ENCODE measurements at regions not wholly inside any gene's neighbourhood (a gene's known extent, or its start where the extent isn't known, plus 50 kb on each side); places are given as distances from the start of the nearest gene placed in this dataset.

DNA sequence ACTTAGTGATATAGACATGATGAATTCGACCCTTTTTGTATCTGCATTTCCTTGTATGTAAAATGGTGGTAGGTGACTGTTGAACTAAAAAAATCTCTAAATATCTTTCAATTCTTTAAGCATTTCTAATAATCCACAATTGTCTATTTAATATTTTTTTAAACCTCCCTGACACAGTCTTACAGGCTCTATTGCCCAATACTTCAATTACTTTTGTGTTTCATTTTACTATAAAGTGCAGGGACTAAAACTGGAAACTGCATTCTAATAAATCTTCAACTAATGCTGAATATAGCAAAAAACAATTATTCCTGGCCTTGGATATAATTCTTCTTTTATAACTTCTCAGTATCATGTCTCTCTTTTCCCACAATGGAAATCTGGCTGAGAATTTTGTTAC, 202.7 kb upstream of the PIK3R1 start:
- no peak for ATAC-seq (replicated peaks)
- Mint-ChIP-seq H3K27me3 (peaks cover 0 to 7% of the 10 kb centered on the region in 2 donors), H3K9me3 (no peaks in the 10 kb centered on the region), H3K36me3 (no peaks in the 10 kb centered on the region), H3K27ac (no peak overlapping the region), H3K4me1 (peaks cover 3 to 6% of the 10 kb centered on the region in 2 donors), H3K4me3 (no peak overlapping the region)
- no peak for DNase-seq

DNA sequence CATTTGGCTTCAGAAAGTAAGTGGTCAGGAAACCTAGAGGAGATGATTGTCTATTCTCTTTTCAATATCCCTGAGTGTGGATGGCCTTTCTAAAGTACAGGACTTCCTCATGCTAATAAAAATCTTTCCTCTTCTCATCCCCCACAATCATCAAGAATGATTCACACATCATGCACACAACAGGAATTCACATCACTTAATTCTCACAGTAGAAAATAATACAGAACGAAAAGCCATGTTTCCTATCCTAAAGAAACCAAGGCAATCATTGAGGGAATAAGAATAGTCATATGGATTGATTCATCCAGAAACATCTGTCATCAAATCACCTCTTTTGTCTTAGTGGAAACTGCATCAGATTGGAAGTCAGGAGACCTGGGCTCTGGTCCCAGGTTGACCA, 203.1 kb upstream of the PIK3R1 start:
- peaks cover 3 to 6% of the 10 kb centered on the region in 2 donors for H3K4me1 Mint-ChIP-seq
- DNase-seq (no peak), ATAC-seq (replicated peaks) (no peak)
- peaks cover 0 to 7% of the 10 kb centered on the region in 2 donors for H3K27me3 Mint-ChIP-seq
- no peak overlapping the region for H3K27ac Mint-ChIP-seq
- H3K9me3 Mint-ChIP-seq: no peaks in the 10 kb centered on the region
- H3K4me3 Mint-ChIP-seq: no peak overlapping the region
- no peaks in the 10 kb centered on the region for H3K36me3 Mint-ChIP-seq

DNA sequence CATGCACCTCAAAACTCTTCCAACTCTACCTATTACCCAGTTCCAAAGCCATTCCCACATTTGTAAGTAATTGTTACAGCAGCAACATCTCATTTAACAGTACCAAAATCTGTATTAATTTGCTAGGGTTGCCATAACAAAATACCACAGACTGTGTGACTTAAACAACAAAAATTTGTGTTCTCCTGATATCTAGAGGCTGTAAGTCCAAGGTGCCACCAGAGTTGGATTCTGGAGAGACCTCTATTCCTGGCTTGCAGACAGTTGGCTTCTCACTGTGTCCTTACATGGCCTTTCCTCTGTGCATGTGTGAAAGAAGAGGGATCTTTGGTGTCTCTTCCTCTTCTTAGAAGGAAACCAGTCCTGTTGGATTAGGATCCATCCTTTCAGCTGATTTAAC, 203.8 kb upstream of the PIK3R1 start:
- Mint-ChIP-seq H3K4me1 (peaks cover 3 to 6% of the 10 kb centered on the region in 2 donors), H3K27ac (no peak overlapping the region), H3K36me3 (no peaks in the 10 kb centered on the region), H3K4me3 (no peak overlapping the region), H3K9me3 (no peaks in the 10 kb centered on the region), H3K27me3 (peaks cover 0 to 7% of the 10 kb centered on the region in 2 donors)
- ATAC-seq (replicated peaks) (no peak), DNase-seq (no peak)

DNA sequence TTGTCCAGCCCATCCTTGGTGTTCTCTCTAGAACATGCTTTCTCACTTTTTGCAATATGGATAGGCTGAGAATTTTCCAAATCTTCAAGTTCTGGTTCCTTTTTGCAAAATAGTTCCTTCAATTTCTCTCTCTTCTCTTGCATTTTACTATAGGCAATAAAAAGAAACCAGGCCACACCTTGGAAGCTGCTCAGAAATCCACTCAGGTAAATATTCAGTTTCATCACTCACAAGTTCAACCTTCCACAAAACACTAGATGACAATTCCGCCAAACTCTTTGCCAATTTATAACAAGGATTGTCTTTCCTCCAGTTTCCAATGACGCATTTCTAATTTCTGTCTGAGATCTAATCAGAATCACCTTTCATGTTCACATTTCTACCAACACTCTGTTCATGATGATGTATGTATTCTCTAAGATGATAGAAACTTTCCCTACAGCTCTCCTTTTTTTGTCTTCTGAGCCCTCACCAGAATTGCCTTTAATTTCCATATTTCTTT, 204.2 kb upstream of the PIK3R1 start:
- no peaks in the 10 kb centered on the region for H3K9me3 Mint-ChIP-seq
- ATAC-seq (replicated peaks) (no peak), DNase-seq (no peak)
- H3K27me3 Mint-ChIP-seq: peaks cover 0 to 7% of the 10 kb centered on the region in 2 donors
- H3K4me1 Mint-ChIP-seq: peaks cover 3 to 6% of the 10 kb centered on the region in 2 donors
- no peaks in the 10 kb centered on the region for H3K36me3 Mint-ChIP-seq
- H3K27ac Mint-ChIP-seq: no peak overlapping the region
- no peak overlapping the region for H3K4me3 Mint-ChIP-seq

DNA sequence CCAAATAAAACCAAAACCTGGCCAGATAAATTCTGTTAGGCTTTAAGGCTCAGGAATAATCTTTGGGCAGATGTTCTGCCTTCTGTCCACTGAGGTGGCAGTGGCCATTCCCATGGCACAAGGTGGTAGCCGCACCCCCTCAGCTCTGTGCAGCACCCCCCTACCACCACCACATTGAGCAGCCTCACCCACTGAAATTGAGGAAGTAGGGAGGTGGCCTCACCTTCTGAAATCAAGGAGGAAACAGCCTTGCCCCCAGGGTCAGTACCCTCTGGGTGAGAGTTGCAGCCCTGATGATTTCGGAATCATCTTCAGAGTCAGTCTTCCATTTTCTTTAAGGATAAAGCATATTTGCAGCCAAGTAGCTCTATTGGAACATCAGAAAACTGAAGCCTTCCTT, 204.8 kb upstream of the PIK3R1 start:
- Mint-ChIP-seq H3K4me3 (no peak overlapping the region), H3K4me1 (peaks cover 3 to 6% of the 10 kb centered on the region in 2 donors), H3K9me3 (no peaks in the 10 kb centered on the region), H3K36me3 (no peaks in the 10 kb centered on the region), H3K27ac (no peak overlapping the region), H3K27me3 (peaks cover 0 to 7% of the 10 kb centered on the region in 2 donors)
- ATAC-seq (replicated peaks): no peak
- DNase-seq: no peak

DNA sequence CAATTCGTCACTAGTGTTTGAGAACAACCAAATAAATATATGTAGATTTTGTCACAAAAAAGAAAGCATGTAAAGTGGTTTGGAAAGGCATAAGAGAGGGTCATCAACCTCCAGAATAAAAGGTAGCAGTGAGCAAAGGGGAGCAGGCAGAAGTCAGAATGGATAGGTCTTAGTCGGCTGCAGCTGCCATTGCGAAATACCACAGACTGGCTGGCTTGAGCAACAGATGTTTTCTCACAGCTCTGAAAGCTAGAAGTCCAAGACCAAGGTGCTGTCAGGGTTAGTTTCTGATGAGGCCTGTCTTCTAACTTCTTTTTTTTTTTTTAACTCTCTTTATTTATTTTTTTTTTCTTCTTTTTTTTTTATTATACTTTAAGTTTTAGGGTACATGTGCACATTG, 208.1 kb upstream of the PIK3R1 start:
- Mint-ChIP-seq H3K36me3 (no peaks in the 10 kb centered on the region), H3K27me3 (peaks cover 0 to 7% of the 10 kb centered on the region in 2 donors), H3K9me3 (no peaks in the 10 kb centered on the region), H3K4me3 (no peak overlapping the region), H3K27ac (no peak overlapping the region), H3K4me1 (no peaks in the 10 kb centered on the region)
- DNase-seq (no peak), ATAC-seq (replicated peaks) (no peak)

DNA sequence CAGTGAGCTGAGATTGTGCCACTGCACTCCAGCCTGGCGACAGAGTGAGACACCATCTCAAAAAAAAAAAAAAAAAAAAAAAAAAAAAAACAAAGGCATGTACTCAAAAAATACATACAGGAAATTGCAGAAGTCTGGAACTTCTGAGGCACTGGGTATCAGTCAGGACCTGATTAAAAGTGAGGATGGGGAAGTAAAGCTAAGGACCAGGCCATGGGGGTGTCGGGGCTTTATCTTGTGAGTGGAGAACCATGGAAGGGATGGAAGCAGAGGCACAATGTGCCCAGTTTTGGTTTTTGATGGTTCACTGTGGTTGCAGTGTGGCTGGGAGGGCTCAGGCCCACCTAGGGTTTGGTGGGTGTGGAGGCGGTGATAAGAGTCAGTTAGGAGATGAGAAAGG, 212.7 kb upstream of the PIK3R1 start:
- Mint-ChIP-seq H3K9me3 (no peaks in the 10 kb centered on the region), H3K27ac (peak overlapping the region; percentile 27), H3K27me3 (no peaks in the 10 kb centered on the region), H3K36me3 (no peaks in the 10 kb centered on the region), H3K4me3 (no peak overlapping the region), H3K4me1 (no peaks in the 10 kb centered on the region)
- DNase-seq (no peak), ATAC-seq (replicated peaks) (no peak)

DNA sequence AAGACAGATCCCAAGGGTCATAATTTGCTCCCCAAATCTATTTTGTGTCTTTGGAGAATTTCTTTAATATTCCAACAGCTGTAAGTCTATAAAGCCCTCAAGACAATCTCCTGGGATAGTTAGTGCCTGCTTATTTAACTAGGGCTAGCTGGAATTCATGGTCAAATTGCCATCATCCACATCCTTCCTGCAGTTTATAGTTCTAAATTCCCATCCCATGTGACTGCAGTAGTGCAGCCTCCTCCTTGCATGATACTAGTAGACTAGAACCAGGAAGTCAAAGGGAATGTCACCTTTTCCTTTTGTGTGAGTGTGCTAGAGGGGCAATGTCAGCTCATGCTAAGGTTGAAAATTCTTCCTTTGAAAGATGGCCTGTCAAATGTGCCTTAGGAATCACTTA, 214.8 kb upstream of the PIK3R1 start:
- no peaks in the 10 kb centered on the region for H3K4me1 Mint-ChIP-seq
- DNase-seq: no peak
- no peak overlapping the region for H3K27ac Mint-ChIP-seq
- no peaks in the 10 kb centered on the region for H3K27me3 Mint-ChIP-seq
- H3K9me3 Mint-ChIP-seq: no peaks in the 10 kb centered on the region
- ATAC-seq (replicated peaks): no peak
- H3K4me3 Mint-ChIP-seq: no peak overlapping the region
- no peaks in the 10 kb centered on the region for H3K36me3 Mint-ChIP-seq

DNA sequence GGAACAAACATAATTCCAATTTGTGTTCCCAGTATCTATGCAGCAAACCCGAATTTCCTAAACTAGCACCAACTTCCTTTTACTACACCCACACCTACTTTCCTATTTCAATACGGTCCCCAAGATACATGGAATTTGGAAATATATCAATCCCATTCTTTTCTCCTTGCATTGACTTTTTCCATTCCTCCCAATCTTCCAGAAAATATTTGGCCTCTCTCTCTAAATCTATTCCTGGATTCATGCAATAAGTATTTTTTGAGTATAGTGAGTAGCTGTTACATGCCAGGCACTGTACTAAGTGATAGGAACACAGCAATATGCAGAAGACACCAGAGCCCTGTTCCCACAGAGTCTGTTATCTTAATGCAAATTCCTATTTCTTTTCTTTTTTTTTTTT, 216.2 kb upstream of the PIK3R1 start:
- H3K27me3 Mint-ChIP-seq: peaks cover 0 to under 1% of the 10 kb centered on the region in 2 donors
- DNase-seq (no peak), ATAC-seq (replicated peaks) (no peak)
- no peaks in the 10 kb centered on the region for H3K4me1 Mint-ChIP-seq
- no peaks in the 10 kb centered on the region for H3K36me3 Mint-ChIP-seq
- H3K4me3 Mint-ChIP-seq: no peak overlapping the region
- H3K9me3 Mint-ChIP-seq: no peaks in the 10 kb centered on the region
- H3K27ac Mint-ChIP-seq: no peak overlapping the region

DNA sequence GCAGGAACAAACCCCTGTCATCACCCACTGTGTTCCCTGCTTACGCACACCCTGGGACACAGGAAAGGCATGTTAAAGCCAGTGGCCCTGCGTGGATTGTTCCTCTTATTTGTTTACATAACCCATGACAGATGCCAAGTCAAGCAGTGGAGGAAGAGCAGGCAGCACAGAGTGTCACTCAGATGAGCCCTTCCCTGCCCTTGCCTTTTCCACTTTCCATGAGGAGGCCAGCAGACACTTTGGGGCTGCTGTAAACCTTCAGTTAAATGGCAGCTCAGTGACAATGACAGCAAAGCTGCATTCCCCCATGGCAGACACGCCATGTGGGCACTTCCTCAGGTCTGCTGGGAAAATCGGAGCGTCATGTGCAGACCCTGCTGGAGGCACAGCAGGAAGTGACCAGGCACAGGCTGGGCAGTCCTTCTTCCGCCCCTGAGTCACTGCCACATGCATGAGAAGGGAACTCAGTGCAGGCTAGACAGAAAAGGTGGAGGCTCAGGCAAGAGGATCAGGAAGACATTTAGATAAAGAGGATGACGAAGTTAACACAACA, 216.8 kb upstream of the PIK3R1 start:
- no peak for ATAC-seq (replicated peaks)
- Mint-ChIP-seq H3K36me3 (no peaks in the 10 kb centered on the region), H3K4me1 (no peaks in the 10 kb centered on the region), H3K27ac (no peak overlapping the region), H3K9me3 (no peaks in the 10 kb centered on the region), H3K4me3 (no peak overlapping the region), H3K27me3 (peaks cover 4 to 7% of the 10 kb centered on the region in 2 donors)
- no peak for DNase-seq

DNA sequence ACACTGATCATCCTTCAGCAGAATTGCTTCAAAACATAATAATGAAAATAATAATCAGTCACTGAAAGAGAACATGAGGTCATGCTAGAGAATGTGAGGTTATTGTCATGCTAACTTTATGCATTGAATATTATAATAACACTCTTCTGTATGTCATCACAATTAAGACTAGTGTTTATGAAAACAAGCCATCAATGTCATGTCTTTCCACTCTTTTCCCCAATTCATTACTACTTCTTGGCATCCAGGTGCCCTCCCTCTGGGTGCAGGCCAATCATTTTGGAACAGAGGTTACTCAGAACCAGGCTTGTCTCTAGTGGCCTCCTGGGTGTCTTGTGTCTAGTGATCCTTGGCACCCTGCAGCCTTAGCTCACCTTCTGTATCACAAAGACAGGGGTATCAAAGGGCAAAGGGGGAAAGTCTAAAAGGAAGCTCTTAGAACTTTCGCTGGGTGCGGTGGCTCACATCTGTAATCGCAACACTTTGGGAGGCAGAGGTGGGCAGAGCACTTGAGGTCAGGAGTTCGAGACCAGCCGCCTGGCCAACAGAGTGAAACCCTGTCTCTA, 217.6 kb upstream of the PIK3R1 start:
- Mint-ChIP-seq H3K4me1 (no peaks in the 10 kb centered on the region), H3K36me3 (no peaks in the 10 kb centered on the region), H3K4me3 (no peak overlapping the region), H3K27me3 (peaks cover 5 to 8% of the 10 kb centered on the region in 2 donors), H3K9me3 (no peaks in the 10 kb centered on the region), H3K27ac (no peak overlapping the region)
- DNase-seq: no peak
- no peak for ATAC-seq (replicated peaks)

DNA sequence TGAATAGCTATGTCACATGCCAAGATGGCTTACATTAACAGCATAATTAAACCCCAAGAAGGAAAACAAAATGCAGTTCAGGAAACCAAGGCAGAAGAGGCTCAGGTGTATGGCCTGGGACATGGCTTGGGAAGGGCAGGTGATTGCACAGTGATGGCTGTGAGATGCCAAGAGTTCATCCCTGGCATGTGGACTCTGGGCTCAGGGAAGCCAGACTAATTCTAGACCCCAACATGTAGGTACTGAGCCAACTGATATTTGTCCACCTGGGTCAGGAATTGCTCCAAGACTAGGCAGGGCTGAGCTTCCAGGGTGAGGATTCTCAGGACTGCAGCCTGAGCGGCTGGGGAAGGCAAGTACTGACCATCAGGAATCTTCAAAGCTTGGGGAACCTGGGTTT, 218.4 kb upstream of the PIK3R1 start:
- no peak for DNase-seq
- no peaks in the 10 kb centered on the region for H3K36me3 Mint-ChIP-seq
- H3K4me1 Mint-ChIP-seq: no peaks in the 10 kb centered on the region
- H3K9me3 Mint-ChIP-seq: no peaks in the 10 kb centered on the region
- no peak overlapping the region for H3K4me3 Mint-ChIP-seq
- H3K27me3 Mint-ChIP-seq: peaks cover 5 to 8% of the 10 kb centered on the region in 2 donors
- ATAC-seq (replicated peaks): no peak
- H3K27ac Mint-ChIP-seq: no peak overlapping the region

DNA sequence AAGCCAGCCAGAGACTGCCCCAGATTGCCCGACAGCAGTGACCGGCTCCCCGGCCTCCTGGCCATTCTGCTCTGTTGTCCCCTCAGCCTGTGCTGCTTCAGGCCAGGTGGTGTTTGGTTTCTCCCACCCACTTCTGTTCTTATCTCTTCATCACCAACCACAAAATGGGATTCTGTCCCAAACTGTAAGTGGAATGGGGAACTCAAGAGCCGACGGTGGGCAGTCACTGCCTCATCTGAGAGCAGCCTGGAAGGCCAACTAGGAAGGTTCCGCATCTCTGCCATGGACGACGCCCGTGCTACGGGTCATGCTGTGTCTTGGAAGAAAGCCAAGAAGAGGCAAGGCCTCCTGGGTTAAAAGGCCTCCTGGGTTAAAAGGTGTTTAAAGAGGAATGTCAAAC, 219.0 kb upstream of the PIK3R1 start:
- Mint-ChIP-seq H3K36me3 (no peaks in the 10 kb centered on the region), H3K27me3 (peaks cover 5 to 8% of the 10 kb centered on the region in 2 donors), H3K9me3 (no peaks in the 10 kb centered on the region), H3K4me3 (no peak overlapping the region), H3K27ac (no peak overlapping the region), H3K4me1 (no peaks in the 10 kb centered on the region)
- ATAC-seq (replicated peaks) (no peak), DNase-seq (no peak)

DNA sequence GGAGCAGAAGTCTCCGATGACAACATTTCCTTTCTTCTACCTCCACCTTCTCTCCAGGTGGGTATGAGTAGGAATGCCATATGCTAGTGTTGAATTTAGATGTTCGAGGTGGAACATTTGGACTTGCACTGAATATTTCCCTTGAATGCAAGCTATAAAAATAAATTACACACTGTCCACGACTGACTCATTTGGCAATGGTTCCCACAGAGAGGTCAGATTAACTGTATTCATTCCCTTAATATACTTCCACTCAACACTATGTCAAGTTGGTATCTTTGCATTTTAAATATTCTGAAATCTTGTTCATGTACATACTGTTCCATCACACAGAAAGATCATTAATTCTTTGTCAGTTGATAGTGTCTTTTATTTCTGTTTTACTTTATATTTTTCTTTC, 222.6 kb upstream of the PIK3R1 start:
- no peaks in the 10 kb centered on the region for H3K9me3 Mint-ChIP-seq
- DNase-seq: no peak
- no peak for ATAC-seq (replicated peaks)
- peaks cover 5 to 11% of the 10 kb centered on the region in 2 donors for H3K27me3 Mint-ChIP-seq
- no peak overlapping the region for H3K4me3 Mint-ChIP-seq
- peaks cover 0 to 5% of the 10 kb centered on the region in 2 donors for H3K4me1 Mint-ChIP-seq
- no peaks in the 10 kb centered on the region for H3K36me3 Mint-ChIP-seq
- H3K27ac Mint-ChIP-seq: no peak overlapping the region

DNA sequence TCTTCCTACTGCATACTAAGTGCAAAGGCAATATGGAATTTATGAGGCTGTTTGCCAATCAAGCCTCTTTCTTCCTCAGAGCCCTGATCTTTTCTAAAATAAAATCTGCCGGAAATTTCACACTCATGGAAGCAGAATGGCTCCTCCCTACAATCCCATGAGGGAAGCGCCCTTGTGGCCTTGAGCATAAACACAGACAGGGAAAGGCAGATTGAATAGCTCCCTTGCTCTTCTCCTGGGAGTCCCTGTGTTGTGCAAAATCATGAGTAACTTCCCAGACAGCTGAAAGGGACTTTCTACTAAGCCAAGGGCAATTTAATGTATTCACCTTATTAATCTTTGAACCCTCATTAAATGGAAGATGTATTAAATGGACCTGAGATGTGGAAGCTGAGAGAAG, 226.1 kb upstream of the PIK3R1 start:
- no peak for ATAC-seq (replicated peaks)
- no peak for DNase-seq
- H3K27me3 Mint-ChIP-seq: peaks cover 5 to 11% of the 10 kb centered on the region in 2 donors

More for the DNA sequence above, 226.1 kb upstream of the PIK3R1 start:
- Mint-ChIP-seq H3K4me3 (no peak overlapping the region), H3K36me3 (no peaks in the 10 kb centered on the region), H3K9me3 (no peaks in the 10 kb centered on the region), H3K4me1 (peaks cover 0 to 5% of the 10 kb centered on the region in 2 donors), H3K27ac (no peak overlapping the region)

All from stimulated activated naive B cell treated with anti-CD40 and anti-IgM and Interleukin-4, amounts not matched to agents 10 μg/mL and 1 μg/mL and 100 μg/mL, for 72 hours (primary cell).